Stimulated activated naive CD8-positive, alpha-beta T cell treated with anti-CD3 and anti-CD28 coated beads, Interleukin-15, Interleukin-2, amounts not matched to agents 100 ng/mL and 50 ng/mL, for 24 hours (primary cell): ENCODE measurements at regions not wholly inside any gene's neighbourhood (a gene's known extent, or its start where the extent isn't known, plus 50 kb on each side); places are given as distances from the start of the nearest gene placed in this dataset.
"Not testable (repeated sequence)": the region's sequence is repeated elsewhere in the genome, so short reads cannot be mapped to it uniquely, and the experiment has no call there.

Experiments
- H3K27ac Mint-ChIP-seq: one replicate; pipeline ENCODE4 v1.8.0; 2021; ENCODE audit warnings: mild to moderate bottlenecking, mixed read lengths
- H3K27me3 Mint-ChIP-seq: one replicate; pipeline ENCODE4 v1.8.0; 2021; ENCODE audit warnings: mixed read lengths
- H3K36me3 Mint-ChIP-seq: one replicate; pipeline ENCODE4 v1.8.0; 2021; ENCODE audit warnings: low read depth, mixed read lengths
- H3K4me1 Mint-ChIP-seq: one replicate; pipeline ENCODE4 v1.8.0; 2021; ENCODE audit warnings: low read depth, mixed read lengths
- H3K4me3 Mint-ChIP-seq: one replicate; pipeline ENCODE4 v1.8.0; 2021; ENCODE audit warnings: mild to moderate bottlenecking, mixed read lengths
- H3K9me3 Mint-ChIP-seq: one replicate; pipeline ENCODE4 v1.8.0; 2021; ENCODE audit warnings: mixed read lengths

- Mint-ChIP-seq H3K27me3 (peaks cover 11% of the 10 kb centered on the region), H3K4me3 (no peak overlapping the region), H3K36me3 (no peaks in the 10 kb centered on the region), H3K9me3 (no peaks in the 10 kb centered on the region), H3K27ac (no peak overlapping the region), H3K4me1 (no peaks in the 10 kb centered on the region)
Observed at GRCh38 chr3:10651506-10651905, 146.1 kb upstream of the ATP2B2 start.

GRCh38 chr3:10653241-10653640 lies 147.9 kb upstream of the ATP2B2 start:
- H3K4me3 Mint-ChIP-seq, result no peak overlapping the region
- H3K27ac Mint-ChIP-seq, result no peak overlapping the region
- H3K36me3 Mint-ChIP-seq, result no peaks in the 10 kb centered on the region
- H3K9me3 Mint-ChIP-seq, result no peaks in the 10 kb centered on the region
- H3K27me3 Mint-ChIP-seq, result peaks cover 20% of the 10 kb centered on the region
- H3K4me1 Mint-ChIP-seq, result no peaks in the 10 kb centered on the region

GRCh38 chr3:10653866-10654611 lies 148.7 kb upstream of the ATP2B2 start:
- Mint-ChIP-seq H3K36me3 (no peaks in the 10 kb centered on the region), H3K4me1 (no peaks in the 10 kb centered on the region), H3K4me3 (no peak overlapping the region), H3K27ac (no peak overlapping the region), H3K9me3 (no peaks in the 10 kb centered on the region), H3K27me3 (peaks cover 22% of the 10 kb centered on the region)

- H3K4me3 Mint-ChIP-seq, result no peak overlapping the region
- H3K9me3 Mint-ChIP-seq, result no peaks in the 10 kb centered on the region
- peaks cover 25% of the 10 kb centered on the region for H3K27me3 Mint-ChIP-seq
- H3K36me3 Mint-ChIP-seq, result no peaks in the 10 kb centered on the region
- H3K4me1 Mint-ChIP-seq, result no peaks in the 10 kb centered on the region
- no peak overlapping the region for H3K27ac Mint-ChIP-seq
Observed at GRCh38 chr3:10655105-10655504, 149.7 kb upstream of the ATP2B2 start.

- not testable (repeated sequence) for H3K4me3 Mint-ChIP-seq, H3K9me3 Mint-ChIP-seq, H3K27ac Mint-ChIP-seq, H3K4me1 Mint-ChIP-seq, H3K36me3 Mint-ChIP-seq
- peaks cover 25% of the 10 kb centered on the region for H3K27me3 Mint-ChIP-seq
Observed at GRCh38 chr3:10657339-10657738, 152.0 kb upstream of the ATP2B2 start.

- H3K4me3 Mint-ChIP-seq, result no peak overlapping the region
- H3K27me3 Mint-ChIP-seq, result peaks cover 14% of the 10 kb centered on the region
- H3K4me1 Mint-ChIP-seq, result no peaks in the 10 kb centered on the region
- no peaks in the 10 kb centered on the region for H3K9me3 Mint-ChIP-seq
- H3K36me3 Mint-ChIP-seq, result no peaks in the 10 kb centered on the region
- no peak overlapping the region for H3K27ac Mint-ChIP-seq
Observed at GRCh38 chr3:10665592-10665991, 150.4 kb upstream of the SLC6A11 start.

GRCh38 chr3:10666621-10667020 lies 149.4 kb upstream of the SLC6A11 start:
- H3K4me3 Mint-ChIP-seq, result no peak overlapping the region
- no peak overlapping the region for H3K27ac Mint-ChIP-seq
- peaks cover 14% of the 10 kb centered on the region for H3K27me3 Mint-ChIP-seq
- H3K4me1 Mint-ChIP-seq, result no peaks in the 10 kb centered on the region
- no peaks in the 10 kb centered on the region for H3K9me3 Mint-ChIP-seq
- no peaks in the 10 kb centered on the region for H3K36me3 Mint-ChIP-seq

GRCh38 chr3:10667269-10667668 lies 148.8 kb upstream of the SLC6A11 start:
- Mint-ChIP-seq H3K4me1 (no peaks in the 10 kb centered on the region), H3K27ac (no peak overlapping the region), H3K27me3 (peaks cover 14% of the 10 kb centered on the region), H3K36me3 (no peaks in the 10 kb centered on the region), H3K4me3 (no peak overlapping the region), H3K9me3 (no peaks in the 10 kb centered on the region)

GRCh38 chr3:10667901-10668476 lies 148.0 kb upstream of the SLC6A11 start:
- H3K36me3 Mint-ChIP-seq, result no peaks in the 10 kb centered on the region
- peaks cover 14% of the 10 kb centered on the region for H3K27me3 Mint-ChIP-seq
- no peaks in the 10 kb centered on the region for H3K4me1 Mint-ChIP-seq
- H3K9me3 Mint-ChIP-seq, result no peaks in the 10 kb centered on the region
- no peak overlapping the region for H3K27ac Mint-ChIP-seq
- no peak overlapping the region for H3K4me3 Mint-ChIP-seq

- H3K27me3 Mint-ChIP-seq, result peaks cover 10% of the 10 kb centered on the region
- no peaks in the 10 kb centered on the region for H3K4me1 Mint-ChIP-seq
- no peaks in the 10 kb centered on the region for H3K9me3 Mint-ChIP-seq
- H3K36me3 Mint-ChIP-seq, result no peaks in the 10 kb centered on the region
- H3K4me3 Mint-ChIP-seq, result no peak overlapping the region
- no peak overlapping the region for H3K27ac Mint-ChIP-seq
Observed at GRCh38 chr3:10669490-10670048, 146.5 kb upstream of the SLC6A11 start.

GRCh38 chr3:10672422-10672821 lies 143.6 kb upstream of the SLC6A11 start:
- no peaks in the 10 kb centered on the region for H3K9me3 Mint-ChIP-seq
- H3K27me3 Mint-ChIP-seq, result peaks cover 3% of the 10 kb centered on the region
- H3K4me1 Mint-ChIP-seq, result no peaks in the 10 kb centered on the region
- H3K36me3 Mint-ChIP-seq, result no peaks in the 10 kb centered on the region
- H3K27ac Mint-ChIP-seq, result no peak overlapping the region
- H3K4me3 Mint-ChIP-seq, result no peak overlapping the region

- H3K4me3 Mint-ChIP-seq, result no peak overlapping the region
- H3K4me1 Mint-ChIP-seq, result no peaks in the 10 kb centered on the region
- no peaks in the 10 kb centered on the region for H3K36me3 Mint-ChIP-seq
- H3K9me3 Mint-ChIP-seq, result no peaks in the 10 kb centered on the region
- peaks cover 3% of the 10 kb centered on the region for H3K27me3 Mint-ChIP-seq
- no peak overlapping the region for H3K27ac Mint-ChIP-seq
Observed at GRCh38 chr3:10674578-10674977, 141.4 kb upstream of the SLC6A11 start.

- H3K4me3 Mint-ChIP-seq, result no peak overlapping the region
- H3K4me1 Mint-ChIP-seq, result no peaks in the 10 kb centered on the region
- peaks cover 3% of the 10 kb centered on the region for H3K27me3 Mint-ChIP-seq
- H3K9me3 Mint-ChIP-seq, result no peaks in the 10 kb centered on the region
- no peak overlapping the region for H3K27ac Mint-ChIP-seq
- no peaks in the 10 kb centered on the region for H3K36me3 Mint-ChIP-seq
Observed at GRCh38 chr3:10676905-10677304, 139.1 kb upstream of the SLC6A11 start.

- H3K9me3 Mint-ChIP-seq, result no peaks in the 10 kb centered on the region
- no peaks in the 10 kb centered on the region for H3K36me3 Mint-ChIP-seq
- H3K27me3 Mint-ChIP-seq, result peaks cover 5% of the 10 kb centered on the region
- H3K4me3 Mint-ChIP-seq, result no peak overlapping the region
- no peaks in the 10 kb centered on the region for H3K4me1 Mint-ChIP-seq
- H3K27ac Mint-ChIP-seq, result no peak overlapping the region
Observed at GRCh38 chr3:10678796-10679376, 137.1 kb upstream of the SLC6A11 start.

- Mint-ChIP-seq H3K9me3 (no peaks in the 10 kb centered on the region), H3K27me3 (peaks cover 5% of the 10 kb centered on the region), H3K4me1 (no peaks in the 10 kb centered on the region), H3K36me3 (no peaks in the 10 kb centered on the region), H3K27ac (no peak overlapping the region), H3K4me3 (no peak overlapping the region)
Observed at GRCh38 chr3:10680796-10681195, 135.2 kb upstream of the SLC6A11 start.
